ENCODE measurements at regions not wholly inside any gene's neighbourhood (a gene's known extent, or its start where the extent isn't known, plus 50 kb on each side); places are given as distances from the start of the nearest gene placed in this dataset.

- Mint-ChIP-seq H3K27ac (no peak overlapping the region), H3K4me1 (no peaks in the 10 kb centered on the region), H3K27me3 (no peaks in the 10 kb centered on the region), H3K36me3 (ENCODE audit: low read depth) (no peaks in the 10 kb centered on the region), H3K9me3 (peaks cover 4% of the 10 kb centered on the region), H3K4me3 (no peak overlapping the region)
- ATAC-seq (replicated peaks), result no peak
Observed at GRCh38 chr10:35896001-35896400, 253.9 kb upstream of the FZD8 start.

GRCh38 chr10:35895331-35895730 lies 253.2 kb upstream of the FZD8 start:
- Mint-ChIP-seq H3K9me3 (peaks cover 4% of the 10 kb centered on the region), H3K36me3 (ENCODE audit: low read depth) (no peaks in the 10 kb centered on the region), H3K27ac (no peak overlapping the region), H3K4me1 (no peaks in the 10 kb centered on the region), H3K27me3 (no peaks in the 10 kb centered on the region), H3K4me3 (no peak overlapping the region)
- ATAC-seq (replicated peaks), result no peak

- Mint-ChIP-seq H3K4me3 (no peak overlapping the region), H3K27ac (no peak overlapping the region), H3K4me1 (no peaks in the 10 kb centered on the region), H3K36me3 (ENCODE audit: low read depth) (no peaks in the 10 kb centered on the region), H3K27me3 (peaks cover 6% of the 10 kb centered on the region), H3K9me3 (peaks cover 4% of the 10 kb centered on the region)
- ATAC-seq (replicated peaks), result no peak
Observed at GRCh38 chr10:35892526-35892925, 250.4 kb upstream of the FZD8 start.

- H3K9me3 Mint-ChIP-seq, result peaks cover 4% of the 10 kb centered on the region
- no peak overlapping the region for H3K27ac Mint-ChIP-seq
- peaks cover 6% of the 10 kb centered on the region for H3K27me3 Mint-ChIP-seq
- ATAC-seq (replicated peaks), result no peak
- H3K4me1 Mint-ChIP-seq, result no peaks in the 10 kb centered on the region
- H3K36me3 Mint-ChIP-seq (ENCODE audit: low read depth), result no peaks in the 10 kb centered on the region
- H3K4me3 Mint-ChIP-seq, result no peak overlapping the region
Observed at GRCh38 chr10:35890676-35891495, 248.8 kb upstream of the FZD8 start.

DNA sequence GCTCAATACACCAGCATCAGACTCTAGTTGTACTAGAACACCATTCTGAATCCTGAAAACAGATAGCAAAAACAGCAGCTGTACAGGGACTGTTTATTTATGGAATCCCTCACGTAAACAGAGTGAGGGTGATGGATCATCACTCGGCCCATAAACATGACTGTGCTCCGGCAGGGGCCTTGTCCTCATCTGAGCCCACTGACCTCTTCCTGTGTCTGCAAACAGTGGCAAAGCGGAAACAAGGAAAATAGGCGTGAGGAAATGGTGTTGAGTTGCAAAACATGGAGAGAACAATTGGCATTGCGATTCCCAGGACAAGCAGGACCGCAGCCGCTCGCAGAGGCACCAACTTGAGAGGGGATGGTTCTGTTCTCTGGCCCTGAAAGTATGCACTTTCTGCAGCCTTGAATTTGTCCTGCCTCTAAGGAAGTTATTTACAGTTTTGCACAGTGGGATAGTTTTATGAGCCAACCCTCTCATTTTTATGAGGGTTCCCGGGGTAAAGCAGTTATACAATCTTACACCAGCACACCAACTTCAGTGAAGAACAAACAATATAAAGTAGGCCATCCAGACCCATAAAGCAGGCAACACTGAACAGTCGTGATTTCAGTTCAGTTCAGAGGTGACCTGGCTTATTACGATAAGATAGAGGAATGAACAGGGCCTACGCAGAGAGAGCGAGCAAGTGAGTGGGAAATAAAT lies 248.0 kb upstream of the FZD8 start:
- ATAC-seq (replicated peaks), result no peak
- Mint-ChIP-seq H3K27me3 (peaks cover 6% of the 10 kb centered on the region), H3K36me3 (ENCODE audit: low read depth) (no peaks in the 10 kb centered on the region), H3K9me3 (peaks cover 4% of the 10 kb centered on the region), H3K4me1 (no peaks in the 10 kb centered on the region), H3K4me3 (no peak overlapping the region), H3K27ac (no peak overlapping the region)

DNA sequence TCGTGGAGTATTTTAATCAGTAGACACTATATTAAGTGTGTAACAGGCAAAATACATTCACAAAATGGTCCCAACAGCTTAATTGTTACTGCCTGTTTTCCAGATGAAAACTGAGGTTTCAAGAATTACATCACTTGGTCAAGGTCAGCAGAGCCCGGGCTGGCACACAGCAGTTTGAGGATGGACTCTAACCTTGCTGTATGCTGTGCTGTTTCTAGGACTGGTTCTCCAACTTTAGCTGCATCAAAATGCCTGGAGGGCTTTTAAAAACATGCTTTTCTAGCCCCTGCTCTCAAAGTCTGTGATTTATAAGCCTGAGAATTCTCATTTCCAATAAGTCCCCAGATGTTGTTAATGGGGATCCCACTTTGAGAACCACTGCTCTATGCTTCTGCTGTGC lies 247.1 kb upstream of the FZD8 start:
- peaks cover under 1% of the 10 kb centered on the region for H3K9me3 Mint-ChIP-seq
- no peak overlapping the region for H3K4me3 Mint-ChIP-seq
- H3K36me3 Mint-ChIP-seq (ENCODE audit: low read depth), result no peaks in the 10 kb centered on the region
- no peak for ATAC-seq (replicated peaks)
- no peak overlapping the region for H3K27ac Mint-ChIP-seq
- peaks cover 6% of the 10 kb centered on the region for H3K27me3 Mint-ChIP-seq
- no peaks in the 10 kb centered on the region for H3K4me1 Mint-ChIP-seq

- no peak overlapping the region for H3K4me3 Mint-ChIP-seq
- no peaks in the 10 kb centered on the region for H3K36me3 Mint-ChIP-seq (ENCODE audit: low read depth)
- H3K9me3 Mint-ChIP-seq, result no peaks in the 10 kb centered on the region
- H3K27me3 Mint-ChIP-seq, result peaks cover 6% of the 10 kb centered on the region
- no peak for ATAC-seq (replicated peaks)
- H3K4me1 Mint-ChIP-seq, result no peaks in the 10 kb centered on the region
- H3K27ac Mint-ChIP-seq, result no peak overlapping the region
Observed at GRCh38 chr10:35888400-35888799, 246.3 kb upstream of the FZD8 start.

DNA sequence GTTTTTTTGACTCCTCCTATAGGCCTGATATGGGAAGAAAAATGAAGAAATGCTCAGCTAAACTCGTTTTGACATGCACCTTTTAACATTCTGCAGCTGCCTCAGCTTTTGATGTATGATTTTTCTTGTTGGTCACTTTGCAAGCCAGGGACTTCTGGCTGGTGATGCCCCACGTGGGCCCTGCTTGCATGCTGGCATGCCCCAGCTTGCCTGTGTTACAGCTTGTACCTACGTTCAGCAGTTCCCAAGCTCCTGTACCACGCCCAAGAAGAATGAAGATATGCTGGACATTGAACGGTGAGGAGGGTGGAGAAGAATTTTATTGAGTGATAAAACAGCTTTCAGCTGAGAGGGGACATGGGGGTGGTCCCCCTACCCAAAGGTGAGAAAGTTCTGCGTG lies 245.6 kb upstream of the FZD8 start:
- no peak for ATAC-seq (replicated peaks)

DNA sequence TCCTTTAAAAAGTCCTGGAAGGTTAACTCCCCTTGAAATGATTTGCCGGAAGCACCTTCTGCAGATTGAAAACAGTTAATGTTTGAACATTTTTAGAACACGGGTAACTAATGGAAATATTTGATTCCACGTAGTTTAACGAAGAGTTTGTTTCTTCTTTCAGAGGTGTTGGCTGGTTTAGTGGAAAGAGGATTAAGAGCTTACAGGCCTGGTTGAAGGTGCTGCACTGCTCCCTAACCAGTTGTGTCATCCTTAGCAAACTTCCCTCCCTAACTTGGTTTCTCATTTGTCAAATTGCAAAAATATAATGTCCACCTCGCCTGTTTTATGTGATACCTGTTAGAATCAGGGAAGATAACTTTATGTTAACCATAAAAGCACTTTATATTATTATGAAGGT lies 243.0 kb upstream of the FZD8 start:
- no peaks in the 10 kb centered on the region for H3K9me3 Mint-ChIP-seq
- no peaks in the 10 kb centered on the region for H3K4me1 Mint-ChIP-seq
- H3K4me3 Mint-ChIP-seq, result no peak overlapping the region
- H3K27me3 Mint-ChIP-seq, result peaks cover 6% of the 10 kb centered on the region
- H3K36me3 Mint-ChIP-seq (ENCODE audit: low read depth), result no peaks in the 10 kb centered on the region
- no peak for ATAC-seq (replicated peaks)
- H3K27ac Mint-ChIP-seq, result no peak overlapping the region

More for the DNA sequence above, 245.6 kb upstream of the FZD8 start:
- H3K27me3 Mint-ChIP-seq, result peaks cover 6% of the 10 kb centered on the region
- H3K4me1 Mint-ChIP-seq, result no peaks in the 10 kb centered on the region
- H3K36me3 Mint-ChIP-seq (ENCODE audit: low read depth), result no peaks in the 10 kb centered on the region
- no peak overlapping the region for H3K4me3 Mint-ChIP-seq
- no peak overlapping the region for H3K27ac Mint-ChIP-seq
- no peaks in the 10 kb centered on the region for H3K9me3 Mint-ChIP-seq

- no peaks in the 10 kb centered on the region for H3K9me3 Mint-ChIP-seq
- H3K4me1 Mint-ChIP-seq, result no peaks in the 10 kb centered on the region
- peaks cover 6% of the 10 kb centered on the region for H3K27me3 Mint-ChIP-seq
- no peak overlapping the region for H3K27ac Mint-ChIP-seq
- no peak overlapping the region for H3K4me3 Mint-ChIP-seq
- no peak for ATAC-seq (replicated peaks)
- no peaks in the 10 kb centered on the region for H3K36me3 Mint-ChIP-seq (ENCODE audit: low read depth)
Observed at GRCh38 chr10:35884657-35885071, 242.6 kb upstream of the FZD8 start.

DNA sequence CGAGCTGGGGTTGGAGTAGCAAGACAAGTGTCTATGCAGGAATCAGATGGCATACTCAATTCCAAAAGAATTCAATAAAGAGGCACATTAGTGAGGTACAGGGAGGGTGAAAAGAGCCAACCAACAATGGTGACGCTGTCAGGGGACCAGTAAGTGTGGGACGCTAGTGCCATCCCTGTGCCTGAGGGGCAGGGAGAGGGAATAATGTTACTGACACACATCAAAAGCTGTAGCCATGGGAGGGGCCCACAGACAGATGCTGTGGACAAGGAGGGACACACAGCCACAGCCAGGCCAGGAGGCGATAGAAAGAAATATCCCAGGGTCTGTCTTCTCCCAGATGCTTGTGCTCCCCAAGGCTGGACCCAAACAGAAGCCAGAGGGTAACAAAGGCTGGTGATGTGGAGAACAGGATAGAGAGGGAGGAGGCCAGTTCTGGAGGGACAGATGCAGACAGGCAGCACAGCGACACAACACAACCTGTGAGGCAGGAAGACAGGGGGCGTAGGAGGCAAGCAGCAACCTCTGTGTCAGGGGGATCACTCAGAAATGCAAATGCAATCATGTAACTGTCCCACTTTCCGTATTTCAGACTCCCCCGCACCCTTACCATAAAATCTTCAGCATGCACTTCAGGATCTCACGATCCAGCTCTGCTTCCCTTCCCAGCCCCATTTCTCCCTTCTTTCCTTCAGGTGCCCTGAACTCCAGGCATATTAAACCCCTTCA lies 240.5 kb upstream of the FZD8 start:
- H3K4me3 Mint-ChIP-seq, result no peak overlapping the region
- ATAC-seq (replicated peaks), result no peak
- no peak overlapping the region for H3K27ac Mint-ChIP-seq
- H3K27me3 Mint-ChIP-seq, result no peaks in the 10 kb centered on the region
- no peaks in the 10 kb centered on the region for H3K36me3 Mint-ChIP-seq (ENCODE audit: low read depth)
- H3K4me1 Mint-ChIP-seq, result no peaks in the 10 kb centered on the region
- no peaks in the 10 kb centered on the region for H3K9me3 Mint-ChIP-seq

GRCh38 chr10:35881320-35881719 lies 239.2 kb upstream of the FZD8 start:
- no peak overlapping the region for H3K27ac Mint-ChIP-seq
- no peaks in the 10 kb centered on the region for H3K27me3 Mint-ChIP-seq
- H3K36me3 Mint-ChIP-seq (ENCODE audit: low read depth), result no peaks in the 10 kb centered on the region
- ATAC-seq (replicated peaks), result no peak
- H3K4me1 Mint-ChIP-seq, result no peaks in the 10 kb centered on the region
- no peak overlapping the region for H3K4me3 Mint-ChIP-seq
- H3K9me3 Mint-ChIP-seq, result no peaks in the 10 kb centered on the region

DNA sequence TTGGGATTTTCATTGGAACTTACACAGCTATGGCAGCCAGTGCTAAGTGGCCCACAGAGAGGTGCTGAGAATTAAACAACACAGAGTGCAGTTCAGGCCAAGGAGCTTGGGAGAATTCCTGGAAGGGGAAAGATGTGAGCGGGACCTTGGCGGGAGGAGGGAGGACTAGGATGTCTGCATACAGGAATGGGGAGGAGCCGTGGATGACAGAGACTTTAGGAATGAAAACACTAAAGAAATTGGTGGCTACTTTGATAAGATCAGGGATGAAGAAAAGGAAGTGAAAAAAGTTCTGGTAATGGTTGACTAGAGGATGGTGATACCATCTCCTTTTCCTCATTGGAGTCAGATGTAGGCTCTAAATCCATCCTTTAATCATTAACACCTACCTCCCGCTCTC lies 234.2 kb upstream of the FZD8 start:
- ATAC-seq (replicated peaks), result no peak
- Mint-ChIP-seq H3K27me3 (peaks cover 5% of the 10 kb centered on the region), H3K9me3 (peaks cover 5% of the 10 kb centered on the region), H3K4me3 (no peak overlapping the region), H3K27ac (no peak overlapping the region), H3K36me3 (ENCODE audit: low read depth) (no peaks in the 10 kb centered on the region), H3K4me1 (no peaks in the 10 kb centered on the region)

DNA sequence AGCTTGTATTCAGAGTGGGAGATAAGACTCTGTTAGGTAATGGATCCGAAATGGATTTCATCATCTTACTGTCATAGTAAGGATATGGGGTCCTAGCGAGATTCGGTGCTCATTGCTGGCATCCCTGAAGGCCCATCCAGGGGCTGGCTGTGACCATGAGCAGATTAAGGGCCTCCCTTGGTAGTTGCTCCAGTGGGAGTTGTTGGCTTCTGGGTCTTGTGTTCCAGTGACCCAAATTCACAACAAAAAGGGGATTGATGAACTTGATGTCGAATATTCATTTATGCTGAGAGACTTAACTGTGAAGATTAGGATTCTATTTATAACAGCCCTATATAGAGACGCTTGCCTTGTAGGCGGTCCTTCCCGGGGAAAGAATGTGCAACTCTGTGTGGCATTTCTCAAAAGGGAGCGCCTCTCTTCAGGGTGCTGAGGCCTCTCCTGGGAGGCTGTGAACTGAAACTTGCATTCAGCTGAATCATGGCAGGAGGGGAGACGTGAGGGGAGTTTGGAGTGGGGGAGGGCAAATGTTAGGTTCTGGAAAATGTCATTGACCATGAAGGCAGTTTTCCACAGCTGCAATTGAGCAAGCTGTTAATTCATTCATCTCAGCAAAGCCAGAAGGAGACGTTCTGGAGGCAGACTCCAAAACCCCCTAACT lies 233.1 kb upstream of the FZD8 start:
- Mint-ChIP-seq H3K4me3 (no peak overlapping the region), H3K27ac (no peak overlapping the region), H3K27me3 (peaks cover 8% of the 10 kb centered on the region), H3K36me3 (ENCODE audit: low read depth) (no peaks in the 10 kb centered on the region), H3K9me3 (peaks cover 5% of the 10 kb centered on the region), H3K4me1 (no peaks in the 10 kb centered on the region)
- no peak for ATAC-seq (replicated peaks)
